ENCODE measurements at regions not wholly inside any gene's neighbourhood (a gene's known extent, or its start where the extent isn't known, plus 50 kb on each side); places are given as distances from the start of the nearest gene placed in this dataset.

DNA sequence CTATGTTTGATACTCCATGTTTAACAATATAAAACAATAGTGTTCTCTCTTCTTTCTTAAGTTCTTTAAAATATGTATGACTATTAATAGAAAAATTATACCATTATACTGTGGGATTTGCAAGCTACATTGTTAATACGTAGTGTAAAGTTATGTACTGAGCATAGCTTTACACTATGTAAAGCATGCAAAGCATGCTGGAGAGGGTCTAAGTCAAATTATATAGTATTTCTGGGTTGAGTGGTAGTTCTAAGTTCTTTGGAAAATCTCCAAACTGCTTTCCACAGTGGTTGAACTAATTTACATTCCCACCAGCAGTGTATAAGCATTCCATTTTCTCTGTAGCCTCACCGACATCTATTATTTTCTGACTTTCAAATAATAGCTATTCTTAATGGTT is 253.0 kb downstream of the RAP2B start:
- no peak overlapping the region for H3K27ac ChIP-seq (ENCODE audit: extremely low read depth, low read depth, low read length)
- H3K9me3 ChIP-seq (ENCODE audit: control insufficient read depth, insufficient read depth, low read depth, low read length): no peaks in the 10 kb centered on the region
- H3K4me1 ChIP-seq (ENCODE audit: control insufficient read depth, insufficient read depth, low read length): no peaks in the 10 kb centered on the region
- no peak overlapping the region for H3K4me3 ChIP-seq (ENCODE audit: low read depth, low read length)
- TF ChIP-seq REPIN1 (tag by site-specific recombination; IDR thresholded peaks at IDR 0.05; ENCODE audit: low read depth) (no peak), ZNF664 (tag by site-specific recombination; IDR thresholded peaks at IDR 0.05) (no peak), ZNF747 (tag by site-specific recombination; IDR thresholded peaks at IDR 0.05) (no peak), ZFP37 (tag by site-specific recombination; IDR thresholded peaks at IDR 0.05) (no peak), ZBTB1 (tag by site-specific recombination; IDR thresholded peaks at IDR 0.05) (no peak), KLF16 (tag by site-specific recombination; IDR thresholded peaks at IDR 0.05) (no peak), INSM2 (tag by site-specific recombination; IDR thresholded peaks at IDR 0.05) (no peak), OSR2 (tag by site-specific recombination; IDR thresholded peaks at IDR 0.05) (no peak), ZNF791 (tag by site-specific recombination; IDR thresholded peaks at IDR 0.05) (no peak), ZNF704 (tag by site-specific recombination; IDR thresholded peaks at IDR 0.05) (no peak), BCL11A (tag by site-specific recombination; IDR thresholded peaks at IDR 0.05; ENCODE audit: low read depth) (no peak), ZNF214 (tag by site-specific recombination; IDR thresholded peaks at IDR 0.05; ENCODE audit: borderline replicate concordance) (no peak)
- TF ChIP-seq, protein P1, sequence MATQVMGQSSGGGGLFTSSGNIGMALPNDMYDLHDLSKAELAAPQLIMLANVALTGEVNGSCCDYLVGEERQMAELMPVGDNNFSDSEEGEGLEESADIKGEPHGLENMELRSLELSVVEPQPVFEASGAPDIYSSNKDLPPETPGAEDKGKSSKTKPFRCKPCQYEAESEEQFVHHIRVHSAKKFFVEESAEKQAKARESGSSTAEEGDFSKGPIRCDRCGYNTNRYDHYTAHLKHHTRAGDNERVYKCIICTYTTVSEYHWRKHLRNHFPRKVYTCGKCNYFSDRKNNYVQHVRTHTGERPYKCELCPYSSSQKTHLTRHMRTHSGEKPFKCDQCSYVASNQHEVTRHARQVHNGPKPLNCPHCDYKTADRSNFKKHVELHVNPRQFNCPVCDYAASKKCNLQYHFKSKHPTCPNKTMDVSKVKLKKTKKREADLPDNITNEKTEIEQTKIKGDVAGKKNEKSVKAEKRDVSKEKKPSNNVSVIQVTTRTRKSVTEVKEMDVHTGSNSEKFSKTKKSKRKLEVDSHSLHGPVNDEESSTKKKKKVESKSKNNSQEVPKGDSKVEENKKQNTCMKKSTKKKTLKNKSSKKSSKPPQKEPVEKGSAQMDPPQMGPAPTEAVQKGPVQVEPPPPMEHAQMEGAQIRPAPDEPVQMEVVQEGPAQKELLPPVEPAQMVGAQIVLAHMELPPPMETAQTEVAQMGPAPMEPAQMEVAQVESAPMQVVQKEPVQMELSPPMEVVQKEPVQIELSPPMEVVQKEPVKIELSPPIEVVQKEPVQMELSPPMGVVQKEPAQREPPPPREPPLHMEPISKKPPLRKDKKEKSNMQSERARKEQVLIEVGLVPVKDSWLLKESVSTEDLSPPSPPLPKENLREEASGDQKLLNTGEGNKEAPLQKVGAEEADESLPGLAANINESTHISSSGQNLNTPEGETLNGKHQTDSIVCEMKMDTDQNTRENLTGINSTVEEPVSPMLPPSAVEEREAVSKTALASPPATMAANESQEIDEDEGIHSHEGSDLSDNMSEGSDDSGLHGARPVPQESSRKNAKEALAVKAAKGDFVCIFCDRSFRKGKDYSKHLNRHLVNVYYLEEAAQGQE (tag by site-specific recombination; IDR thresholded peaks at IDR 0.05): no peak
- TF ChIP-seq, protein P2, sequence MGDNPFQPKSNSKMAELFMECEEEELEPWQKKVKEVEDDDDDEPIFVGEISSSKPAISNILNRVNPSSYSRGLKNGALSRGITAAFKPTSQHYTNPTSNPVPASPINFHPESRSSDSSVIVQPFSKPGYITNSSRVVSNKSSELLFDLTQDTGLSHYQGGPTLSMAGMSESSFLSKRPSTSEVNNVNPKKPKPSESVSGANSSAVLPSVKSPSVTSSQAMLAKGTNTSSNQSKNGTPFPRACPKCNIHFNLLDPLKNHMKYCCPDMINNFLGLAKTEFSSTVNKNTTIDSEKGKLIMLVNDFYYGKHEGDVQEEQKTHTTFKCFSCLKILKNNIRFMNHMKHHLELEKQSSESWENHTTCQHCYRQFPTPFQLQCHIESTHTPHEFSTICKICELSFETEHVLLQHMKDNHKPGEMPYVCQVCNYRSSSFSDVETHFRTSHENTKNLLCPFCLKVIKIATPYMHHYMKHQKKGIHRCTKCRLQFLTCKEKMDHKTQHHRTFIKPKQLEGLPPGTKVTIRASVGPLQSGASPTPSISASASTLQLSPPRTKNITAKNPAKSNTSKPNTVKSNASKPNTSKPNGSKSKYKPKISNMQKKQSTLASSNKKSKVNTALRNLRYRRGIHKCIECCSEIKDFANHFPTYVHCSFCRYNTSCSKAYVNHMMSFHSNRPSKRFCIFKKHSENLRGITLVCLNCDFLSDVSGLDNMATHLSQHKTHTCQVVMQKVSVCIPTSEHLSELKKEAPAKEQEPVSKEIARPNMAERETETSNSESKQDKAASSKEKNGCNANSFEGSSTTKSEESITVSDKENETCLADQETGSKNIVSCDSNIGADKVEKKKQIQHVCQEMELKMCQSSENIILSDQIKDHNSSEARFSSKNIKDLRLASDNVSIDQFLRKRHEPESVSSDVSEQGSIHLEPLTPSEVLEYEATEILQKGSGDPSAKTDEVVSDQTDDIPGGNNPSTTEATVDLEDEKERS (tag by site-specific recombination; IDR thresholded peaks at IDR 0.05): no peak
- H3K36me3 ChIP-seq (ENCODE audit: control insufficient read depth in 2 of 2, insufficient read depth in 1 of 2, low read length in 2 of 2): no peaks in the 10 kb centered on the region
- ChIA-PET CTCF (no interaction called here), POLR2A (no interaction called here)

DNA sequence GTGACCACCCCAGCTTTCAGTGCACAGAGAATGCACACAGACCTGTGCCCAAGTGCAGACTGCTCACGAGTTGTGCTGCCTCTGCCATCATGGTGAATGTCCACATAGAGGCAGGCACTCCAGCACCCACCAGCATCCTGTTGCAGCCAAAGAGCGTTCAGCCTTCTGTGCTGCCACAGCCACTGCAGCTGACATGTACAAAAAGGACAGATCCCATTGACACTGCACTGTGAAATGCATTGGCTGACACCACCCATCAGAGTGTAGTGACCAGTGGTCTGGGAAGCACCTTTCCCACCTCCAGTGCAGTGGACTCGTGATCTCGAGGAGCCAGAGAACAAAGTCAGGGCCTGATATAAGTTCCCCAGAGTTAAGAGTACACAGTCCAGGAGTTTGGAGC is 260.3 kb downstream of the RAP2B start:
- Histone ChIP-seq H3K27ac (ENCODE audit: extremely low read depth, low read depth, low read length) (no peak overlapping the region), H3K4me1 (ENCODE audit: control insufficient read depth, insufficient read depth, low read length) (no peaks in the 10 kb centered on the region), H3K36me3 (ENCODE audit: control insufficient read depth in 2 of 2, insufficient read depth in 1 of 2, low read length in 2 of 2) (no peaks in the 10 kb centered on the region), H3K4me3 (ENCODE audit: low read depth, low read length) (no peak overlapping the region), H3K9me3 (ENCODE audit: control insufficient read depth, insufficient read depth, low read depth, low read length) (no peaks in the 10 kb centered on the region)
- ChIA-PET POLR2A (no interaction called here), CTCF (no interaction called here)
- TF ChIP-seq ZNF223 (tag by site-specific recombination; IDR thresholded peaks at IDR 0.05) (no peak), ZNF394 (tag by site-specific recombination; IDR thresholded peaks at IDR 0.05; ENCODE audit: borderline replicate concordance) (no peak), ZSCAN16 (tag by site-specific recombination; IDR thresholded peaks at IDR 0.05) (no peak), ZBTB17 (tag by site-specific recombination; IDR thresholded peaks at IDR 0.05) (no peak), TRIM28 (IDR thresholded peaks at IDR 0.05; ENCODE audit: borderline replicate concordance, low read length) (no peak), ZNF350 (tag by site-specific recombination; IDR thresholded peaks at IDR 0.05) (no peak), ZNF701 (tag by site-specific recombination; IDR thresholded peaks at IDR 0.05) (no peak), ZNF324 (tag by site-specific recombination; IDR thresholded peaks at IDR 0.05) (no peak), ZNF302 (tag by site-specific recombination; IDR thresholded peaks at IDR 0.05; ENCODE audit: low read depth) (no peak), BCL11B (tag by site-specific recombination; IDR thresholded peaks at IDR 0.05; ENCODE audit: low read depth) (no peak), ZNF37A (tag by site-specific recombination; IDR thresholded peaks at IDR 0.05) (no peak)
- TF ChIP-seq, protein P3, sequence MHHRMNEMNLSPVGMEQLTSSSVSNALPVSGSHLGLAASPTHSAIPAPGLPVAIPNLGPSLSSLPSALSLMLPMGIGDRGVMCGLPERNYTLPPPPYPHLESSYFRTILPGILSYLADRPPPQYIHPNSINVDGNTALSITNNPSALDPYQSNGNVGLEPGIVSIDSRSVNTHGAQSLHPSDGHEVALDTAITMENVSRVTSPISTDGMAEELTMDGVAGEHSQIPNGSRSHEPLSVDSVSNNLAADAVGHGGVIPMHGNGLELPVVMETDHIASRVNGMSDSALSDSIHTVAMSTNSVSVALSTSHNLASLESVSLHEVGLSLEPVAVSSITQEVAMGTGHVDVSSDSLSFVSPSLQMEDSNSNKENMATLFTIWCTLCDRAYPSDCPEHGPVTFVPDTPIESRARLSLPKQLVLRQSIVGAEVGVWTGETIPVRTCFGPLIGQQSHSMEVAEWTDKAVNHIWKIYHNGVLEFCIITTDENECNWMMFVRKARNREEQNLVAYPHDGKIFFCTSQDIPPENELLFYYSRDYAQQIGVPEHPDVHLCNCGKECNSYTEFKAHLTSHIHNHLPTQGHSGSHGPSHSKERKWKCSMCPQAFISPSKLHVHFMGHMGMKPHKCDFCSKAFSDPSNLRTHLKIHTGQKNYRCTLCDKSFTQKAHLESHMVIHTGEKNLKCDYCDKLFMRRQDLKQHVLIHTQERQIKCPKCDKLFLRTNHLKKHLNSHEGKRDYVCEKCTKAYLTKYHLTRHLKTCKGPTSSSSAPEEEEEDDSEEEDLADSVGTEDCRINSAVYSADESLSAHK (tag by site-specific recombination; IDR thresholded peaks at IDR 0.05): no peak

Measured in HEK293 (cell line).